ENCODE measurements at regions not wholly inside any gene's neighbourhood (a gene's known extent, or its start where the extent isn't known, plus 50 kb on each side); places are given as distances from the start of the nearest gene placed in this dataset.

- peak in 3 of 4 donors; percentile 10 to 27 (median 23) for DNase-seq (ENCODE audit: low read depth in 4 of 4, low spot score in 2 of 4)
These were observed 59.2 kb upstream of the IL12A start for GRCh38 chr3:159929171-159930141.

- no peak for DNase-seq (ENCODE audit: low read depth in 4 of 4, low spot score in 2 of 4)
These were observed 54.4 kb upstream of the IL12A start for GRCh38 chr3:159934216-159934615.

DNA sequence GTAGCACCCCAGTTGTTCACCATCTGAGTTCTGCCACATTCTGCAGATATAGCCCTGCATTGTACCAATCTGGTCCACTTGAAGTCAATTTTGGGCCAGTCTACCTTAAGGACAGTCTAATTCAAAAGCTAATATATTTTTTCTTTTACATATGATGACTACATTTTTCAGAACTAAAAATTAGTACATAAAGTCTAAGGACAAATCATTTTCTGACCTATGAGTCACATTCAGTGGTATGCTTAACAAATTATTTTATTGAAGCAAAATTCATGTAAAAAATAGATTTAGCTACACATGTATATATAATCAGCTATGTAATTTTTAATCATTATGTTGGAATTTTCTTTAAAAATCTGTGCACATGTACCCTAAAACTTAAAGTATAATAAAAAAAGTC is 52.1 kb upstream of the IL12A start:
- no peak for DNase-seq (ENCODE audit: low read depth in 4 of 4, low spot score in 2 of 4)

DNA sequence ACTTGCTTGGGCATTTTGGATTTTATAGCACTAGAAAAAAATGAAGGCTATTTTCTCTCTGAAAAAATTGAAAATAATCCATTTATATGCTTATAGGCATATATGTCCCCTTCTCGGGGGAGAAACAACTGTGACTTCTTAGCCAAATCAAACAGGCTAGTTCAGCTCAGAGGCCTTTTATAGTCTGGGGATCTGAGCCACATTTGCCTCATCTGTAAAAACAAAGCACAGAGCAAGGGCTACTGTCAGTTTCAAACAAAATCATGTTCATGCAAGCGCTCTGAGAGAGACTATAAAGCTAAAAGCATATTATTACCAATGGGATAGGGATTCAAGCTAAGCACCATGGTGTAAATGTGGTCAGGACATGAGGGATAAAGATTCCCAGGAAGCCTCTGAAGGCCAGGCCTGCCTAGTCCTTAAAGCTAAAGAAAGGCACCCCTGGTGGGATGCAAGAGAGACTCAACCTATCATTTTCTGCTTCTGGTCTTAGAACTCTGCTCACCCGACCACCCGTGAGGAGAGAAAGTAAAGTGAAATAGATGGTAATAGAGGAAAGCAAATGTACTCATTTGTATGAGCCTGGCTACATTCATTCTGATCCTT is 51.0 kb upstream of the IL12A start:
- no peak for DNase-seq (ENCODE audit: low read depth in 4 of 4, low spot score in 2 of 4)

DNA sequence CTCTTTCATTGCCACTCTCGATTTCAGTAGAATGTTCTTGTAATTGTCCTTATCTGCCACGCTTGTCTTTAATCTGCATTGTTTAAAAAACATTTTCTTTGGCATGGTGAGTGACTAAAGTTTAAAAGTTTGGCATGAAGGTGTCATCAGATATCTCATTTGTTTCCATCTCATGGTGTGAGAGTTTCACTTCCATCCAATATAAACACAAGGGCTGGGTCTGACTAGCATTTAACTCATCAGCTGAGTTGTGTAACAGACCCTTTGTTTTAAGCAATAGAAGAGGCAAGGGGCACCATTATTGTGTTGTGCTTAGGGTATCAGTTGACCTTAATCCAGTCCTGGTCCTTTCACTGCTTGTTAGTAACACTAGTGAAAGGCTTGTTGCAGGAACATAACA is 49.9 kb upstream of the IL12A start:
- DNase-seq (ENCODE audit: low read depth in 4 of 4, low spot score in 2 of 4): no peak

Measured in left renal cortex interstitium (tissue), 4 donors.